GM12872 (cell line): ENCODE measurements at regions not wholly inside any gene's neighbourhood (a gene's known extent, or its start where the extent isn't known, plus 50 kb on each side); places are given as distances from the start of the nearest gene placed in this dataset.

Experiments used
- CTCF ChIP-seq: IDR thresholded peaks from 3 replicates; pipeline ENCODE4 v1.5.1; 2011; ENCODE audit warnings: low read depth, mild to moderate bottlenecking, low read length, moderate library complexity; ENCODE audit not compliant: insufficient read depth

GRCh38 chr14:87141801-87142200 lies 851.2 kb downstream of the GALC start:
- TF ChIP-seq CTCF, result no peak

- no peak for TF ChIP-seq CTCF
Observed at GRCh38 chr14:87139299-87139698, 853.7 kb downstream of the GALC start.

GRCh38 chr14:87133073-87133801 lies 859.7 kb downstream of the GALC start:
- TF ChIP-seq CTCF, result no peak

- no peak for TF ChIP-seq CTCF
Observed at GRCh38 chr14:87131879-87132278, 861.1 kb downstream of the GALC start.

GRCh38 chr14:87122166-87122565 lies 870.8 kb downstream of the GALC start:
- TF ChIP-seq CTCF, result no peak

GRCh38 chr14:87121716-87122115 lies 871.3 kb downstream of the GALC start:
- TF ChIP-seq CTCF, result no peak

GRCh38 chr14:87115234-87115633 lies 877.7 kb downstream of the GALC start:
- no peak for TF ChIP-seq CTCF

GRCh38 chr14:87113286-87113685 lies 879.7 kb downstream of the GALC start:
- TF ChIP-seq CTCF, result no peak
